T-helper 2 cell treated with Interferon-gamma antibody and Interleukin-4, amounts not matched to agents 5 μg/mL and 100 μg/mL, for 36 hours (primary cell): ENCODE measurements at regions not wholly inside any gene's neighbourhood (a gene's known extent, or its start where the extent isn't known, plus 50 kb on each side); places are given as distances from the start of the nearest gene placed in this dataset.
"Not testable (repeated sequence)": the region's sequence is repeated elsewhere in the genome, so short reads cannot be mapped to it uniquely, and the experiment has no call there.

Source experiments
- DNase-seq: peaks from one replicate; pipeline ENCODE4 v3.0.0; 2021; ENCODE audit warnings: low spot score
- H3K27ac Mint-ChIP-seq: one replicate; pipeline ENCODE4 v1.8.0; 2021; ENCODE audit warnings: mild to moderate bottlenecking, mixed read lengths
- H3K27me3 Mint-ChIP-seq: one replicate; pipeline ENCODE4 v1.8.0; 2021; ENCODE audit warnings: low read depth, mixed read lengths
- H3K36me3 Mint-ChIP-seq: one replicate; pipeline ENCODE4 v1.8.0; 2021; ENCODE audit warnings: low read depth, mixed read lengths
- H3K4me1 Mint-ChIP-seq: one replicate; pipeline ENCODE4 v1.8.0; 2021; ENCODE audit warnings: low read depth, mixed read lengths
- H3K4me3 Mint-ChIP-seq: one replicate; pipeline ENCODE4 v1.8.0; 2022; ENCODE audit warnings: mild to moderate bottlenecking, moderate library complexity, mixed read lengths
- H3K9me3 Mint-ChIP-seq: one replicate; pipeline ENCODE4 v1.8.0; 2021; ENCODE audit warnings: mixed read lengths

DNA sequence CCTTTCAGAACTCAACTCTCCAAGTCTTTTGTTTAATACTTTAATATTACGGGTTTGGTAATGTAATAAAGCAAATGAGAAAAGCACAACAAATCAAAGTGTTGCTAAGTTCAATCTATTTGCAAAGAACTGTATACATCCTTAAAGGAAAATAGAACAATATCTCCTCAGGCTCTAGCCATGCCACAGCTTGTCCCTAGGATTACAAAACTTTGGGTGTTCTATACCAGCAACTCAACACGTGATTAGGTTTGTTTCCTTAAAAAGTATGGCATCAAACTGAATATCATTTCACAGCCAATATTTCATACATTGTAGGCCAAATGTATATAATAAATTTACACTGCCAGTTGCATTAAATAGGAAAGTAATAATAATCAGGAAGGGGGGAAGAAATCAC is 418.6 kb upstream of the MDFIC2 start:
- Mint-ChIP-seq H3K27me3 (peaks cover 9% of the 10 kb centered on the region), H3K9me3 (no peaks in the 10 kb centered on the region), H3K4me3 (no peak overlapping the region), H3K27ac (no peak overlapping the region), H3K36me3 (no peaks in the 10 kb centered on the region), H3K4me1 (no peaks in the 10 kb centered on the region)
- DNase-seq: no peak

DNA sequence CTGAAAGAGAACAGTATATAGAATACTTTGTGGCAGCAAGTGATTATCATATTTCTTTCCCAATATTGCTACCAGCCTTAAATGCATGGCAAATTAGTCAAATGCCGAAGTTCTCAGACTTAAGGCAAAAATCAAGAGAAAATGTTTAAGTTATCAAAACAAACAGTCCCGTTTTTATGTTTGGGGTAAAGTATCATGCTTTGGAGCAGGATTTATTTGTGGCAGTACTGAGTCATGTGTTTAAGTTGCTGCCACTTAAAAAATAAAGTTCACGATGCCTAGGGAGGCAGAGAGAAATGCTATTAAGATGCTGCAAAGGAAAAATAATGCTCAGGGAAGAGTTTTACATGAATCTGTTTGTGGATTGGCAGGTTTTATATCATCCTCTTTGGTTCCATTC is 417.4 kb upstream of the MDFIC2 start:
- peaks cover 11% of the 10 kb centered on the region for H3K27me3 Mint-ChIP-seq
- no peak for DNase-seq
- H3K4me3 Mint-ChIP-seq: no peak overlapping the region
- H3K27ac Mint-ChIP-seq: no peak overlapping the region
- no peaks in the 10 kb centered on the region for H3K9me3 Mint-ChIP-seq
- no peaks in the 10 kb centered on the region for H3K36me3 Mint-ChIP-seq
- no peaks in the 10 kb centered on the region for H3K4me1 Mint-ChIP-seq

DNA sequence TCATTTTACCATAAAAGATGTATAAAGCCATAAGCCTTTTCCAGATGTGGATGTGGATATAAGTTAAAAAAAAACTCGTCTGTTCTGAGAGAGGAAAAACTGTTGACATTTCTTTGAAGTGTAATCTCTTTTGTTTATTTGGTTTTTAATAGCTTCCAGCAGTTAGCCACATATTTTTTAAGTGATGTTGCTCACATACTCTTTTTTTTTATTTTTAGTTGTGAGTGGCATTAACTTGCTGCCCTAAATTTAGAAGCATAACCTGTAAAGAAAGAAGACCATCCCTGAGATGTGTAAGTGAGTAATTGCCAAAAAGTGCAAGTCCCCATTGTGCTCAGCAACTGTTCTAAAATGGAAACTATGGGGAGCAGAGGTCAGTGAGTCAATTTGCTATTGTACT is 415.9 kb upstream of the MDFIC2 start:
- Mint-ChIP-seq H3K4me1 (no peaks in the 10 kb centered on the region), H3K4me3 (no peak overlapping the region), H3K9me3 (no peaks in the 10 kb centered on the region), H3K27ac (no peak overlapping the region), H3K27me3 (peaks cover 11% of the 10 kb centered on the region), H3K36me3 (no peaks in the 10 kb centered on the region)
- DNase-seq: no peak

DNA sequence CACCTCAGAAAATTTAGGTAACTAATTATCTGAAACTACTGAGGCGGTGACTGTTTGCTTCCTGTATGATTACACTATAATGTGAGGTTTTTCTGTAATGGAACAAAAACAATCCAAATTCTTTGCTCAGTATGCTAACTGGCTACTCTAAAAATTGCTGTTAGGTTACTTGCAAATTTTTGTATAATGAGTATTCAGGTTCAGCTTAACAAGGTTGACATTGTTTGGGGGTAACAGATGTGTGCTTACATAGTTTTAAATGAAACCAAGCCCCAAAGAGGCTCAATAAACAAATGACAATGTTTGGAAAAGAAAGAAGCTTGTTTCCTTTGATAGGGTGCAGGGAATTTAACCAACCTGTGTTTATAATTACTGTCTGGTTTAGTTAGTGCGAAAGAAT is 414.5 kb upstream of the MDFIC2 start:
- no peaks in the 10 kb centered on the region for H3K9me3 Mint-ChIP-seq
- H3K27ac Mint-ChIP-seq: no peak overlapping the region
- no peak overlapping the region for H3K4me3 Mint-ChIP-seq
- DNase-seq: no peak
- no peaks in the 10 kb centered on the region for H3K4me1 Mint-ChIP-seq
- peaks cover 6% of the 10 kb centered on the region for H3K27me3 Mint-ChIP-seq
- no peaks in the 10 kb centered on the region for H3K36me3 Mint-ChIP-seq

DNA sequence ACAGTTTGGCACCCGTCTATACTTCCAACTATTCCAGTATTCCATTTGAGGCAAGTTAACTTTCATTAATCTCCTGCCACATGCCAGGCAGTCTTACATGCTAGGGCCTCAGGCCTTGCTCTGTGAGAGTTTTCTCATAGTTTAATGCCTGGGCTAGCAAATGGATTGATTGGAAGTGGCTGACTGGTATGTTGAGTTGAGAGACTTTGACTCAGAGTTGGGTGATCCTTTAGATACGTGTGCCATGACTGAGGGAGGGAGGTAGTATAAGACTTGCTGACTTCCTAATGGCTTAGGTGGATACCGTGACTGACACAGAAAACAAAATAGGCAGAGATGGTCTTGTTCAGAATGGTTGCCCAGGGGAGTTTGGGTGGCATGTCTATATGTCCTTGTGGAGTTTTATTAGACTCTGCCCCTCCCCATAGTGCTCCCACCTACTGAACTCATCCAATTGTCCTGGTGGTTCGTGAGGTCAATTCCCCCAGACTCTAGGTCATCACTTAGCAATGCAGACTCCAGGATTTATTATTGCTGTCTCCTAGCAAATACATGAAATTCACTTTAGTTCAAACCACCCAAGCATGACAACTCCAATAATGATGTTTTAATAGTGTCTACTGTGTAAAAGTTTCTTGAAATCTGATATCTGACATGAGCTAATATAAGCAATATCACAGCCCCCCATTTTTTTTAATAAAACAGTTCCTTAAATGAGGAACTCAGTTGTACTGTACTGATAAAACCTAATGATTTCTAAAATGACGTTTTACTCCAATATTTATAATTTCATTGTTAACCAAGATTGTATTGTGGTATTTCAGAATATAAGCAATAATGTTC is 413.9 kb upstream of the MDFIC2 start:
- Mint-ChIP-seq H3K4me1 (no peaks in the 10 kb centered on the region), H3K27ac (no peak overlapping the region), H3K4me3 (no peak overlapping the region), H3K9me3 (no peaks in the 10 kb centered on the region), H3K27me3 (peaks cover 6% of the 10 kb centered on the region), H3K36me3 (no peaks in the 10 kb centered on the region)
- DNase-seq: no peak

DNA sequence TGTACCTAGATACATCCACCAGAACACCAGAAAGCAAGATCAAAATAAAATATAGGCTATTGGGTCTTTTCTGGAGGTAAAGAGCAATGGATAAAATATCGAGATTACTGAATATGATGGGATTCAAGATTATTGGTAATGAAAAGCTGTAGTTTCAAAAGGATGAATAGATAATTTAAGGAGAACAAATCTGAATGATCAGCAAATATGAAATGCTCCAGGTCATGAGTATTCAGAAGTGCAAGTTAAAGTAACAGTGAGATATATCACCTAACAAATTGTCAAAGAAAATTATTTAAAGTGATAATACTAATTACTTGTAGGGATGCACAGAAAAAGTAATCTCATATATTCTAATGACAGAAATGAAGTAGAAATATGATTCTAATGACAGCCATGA is 409.6 kb upstream of the MDFIC2 start:
- Mint-ChIP-seq H3K9me3 (no peaks in the 10 kb centered on the region), H3K4me1 (no peaks in the 10 kb centered on the region), H3K36me3 (no peaks in the 10 kb centered on the region), H3K4me3 (no peak overlapping the region), H3K27me3 (peaks cover 13% of the 10 kb centered on the region), H3K27ac (no peak overlapping the region)
- no peak for DNase-seq

DNA sequence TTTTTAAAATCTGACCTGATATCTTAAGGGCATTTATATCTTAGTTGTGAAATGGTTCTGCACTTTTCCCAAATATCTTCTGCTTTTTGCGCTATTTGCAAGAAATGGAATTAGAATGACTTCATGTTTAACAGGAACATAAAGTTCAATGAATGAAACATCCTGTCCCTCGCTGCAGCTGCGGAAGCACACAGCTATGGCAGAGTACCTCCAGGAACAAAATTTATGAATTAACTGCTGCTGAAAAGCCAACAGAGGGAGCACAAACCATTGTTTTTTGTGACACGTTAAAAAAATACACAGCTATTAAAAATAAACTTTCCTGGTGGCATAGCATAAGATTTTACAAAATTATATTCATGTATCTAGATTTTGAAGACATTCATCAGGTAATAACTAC is 404.4 kb upstream of the MDFIC2 start:
- Mint-ChIP-seq H3K36me3 (no peaks in the 10 kb centered on the region), H3K27me3 (peaks cover 13% of the 10 kb centered on the region), H3K9me3 (peaks cover 15% of the 10 kb centered on the region), H3K27ac (no peak overlapping the region), H3K4me1 (no peaks in the 10 kb centered on the region), H3K4me3 (no peak overlapping the region)
- DNase-seq: no peak

DNA sequence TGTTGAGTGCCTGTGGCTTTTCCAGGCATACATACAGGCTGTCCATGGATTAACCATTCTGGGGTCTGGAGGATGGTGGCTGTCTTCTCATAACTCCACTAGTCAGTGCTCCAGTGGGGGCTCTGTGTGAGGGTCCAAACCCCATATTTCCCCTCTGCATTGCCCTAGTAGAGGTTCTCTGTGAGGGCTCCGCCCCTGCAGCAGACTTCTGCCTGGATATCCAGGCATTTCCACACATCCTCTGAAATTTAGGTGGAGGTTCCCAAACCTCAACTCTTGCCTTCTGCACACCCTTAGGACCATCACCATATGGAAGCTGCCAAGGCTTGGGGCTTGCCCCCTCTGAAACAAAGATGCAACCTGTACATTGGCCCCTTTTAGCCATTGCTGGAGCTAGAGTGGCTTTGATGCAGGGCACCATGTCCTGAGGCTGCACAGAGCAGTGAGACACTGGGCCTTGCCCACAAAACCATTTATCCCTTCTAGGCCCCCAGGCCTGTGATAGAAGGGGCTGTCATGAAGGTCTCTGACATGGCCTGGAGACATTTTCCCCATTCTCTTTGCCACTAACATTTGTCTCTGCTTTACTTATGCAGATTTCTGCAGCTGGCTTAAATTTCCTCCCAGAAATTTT is 400.1 kb upstream of the MDFIC2 start:
- Mint-ChIP-seq H3K27me3 (peaks cover 2% of the 10 kb centered on the region), H3K36me3 (no peaks in the 10 kb centered on the region), H3K9me3 (peaks cover 21% of the 10 kb centered on the region), H3K4me3 (no peak overlapping the region), H3K4me1 (no peaks in the 10 kb centered on the region), H3K27ac (no peak overlapping the region)
- DNase-seq: no peak

DNA sequence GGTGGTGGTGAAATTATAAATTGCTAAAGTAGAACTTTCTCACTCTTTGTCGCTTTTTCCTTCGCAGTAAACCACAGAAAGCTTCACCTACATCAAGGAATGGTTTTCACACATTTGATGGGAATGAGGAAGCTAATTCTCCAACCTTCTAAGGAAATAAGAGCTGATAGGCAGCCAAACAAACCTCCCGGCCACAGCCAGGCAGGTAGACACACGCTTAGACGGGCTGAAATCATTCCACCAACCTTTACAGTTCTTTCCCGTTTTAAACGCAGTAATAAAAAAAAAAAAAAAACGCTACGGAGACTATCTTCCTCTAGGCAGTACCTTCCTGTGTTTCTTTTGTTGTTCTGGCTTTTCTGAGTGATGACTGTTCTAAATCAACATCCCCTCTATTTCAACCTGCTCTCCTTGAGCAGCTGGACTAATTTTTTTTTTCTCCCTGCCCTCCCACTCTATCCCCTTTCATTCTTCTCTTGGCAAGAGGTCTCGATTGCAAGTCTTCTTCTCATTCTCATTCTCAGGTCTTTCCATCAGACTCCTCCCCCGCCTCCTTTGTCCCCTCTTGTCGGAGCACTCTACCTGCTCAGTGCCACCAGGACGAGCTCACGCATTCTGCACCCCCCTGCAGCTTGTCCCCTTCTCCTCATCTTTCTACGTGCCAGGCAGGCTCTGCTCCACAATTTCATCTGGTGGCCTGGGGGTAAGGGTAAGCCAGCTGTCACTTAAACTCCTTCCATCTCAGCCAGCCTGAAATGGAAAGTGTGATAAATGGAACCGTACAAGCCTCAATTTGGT is 391.1 kb upstream of the MDFIC2 start:
- H3K36me3 Mint-ChIP-seq: no peaks in the 10 kb centered on the region
- H3K27ac Mint-ChIP-seq: no peak overlapping the region
- H3K9me3 Mint-ChIP-seq: no peaks in the 10 kb centered on the region
- DNase-seq: no peak
- H3K27me3 Mint-ChIP-seq: peaks cover 4% of the 10 kb centered on the region
- H3K4me3 Mint-ChIP-seq: no peak overlapping the region
- H3K4me1 Mint-ChIP-seq: peaks cover 3% of the 10 kb centered on the region

DNA sequence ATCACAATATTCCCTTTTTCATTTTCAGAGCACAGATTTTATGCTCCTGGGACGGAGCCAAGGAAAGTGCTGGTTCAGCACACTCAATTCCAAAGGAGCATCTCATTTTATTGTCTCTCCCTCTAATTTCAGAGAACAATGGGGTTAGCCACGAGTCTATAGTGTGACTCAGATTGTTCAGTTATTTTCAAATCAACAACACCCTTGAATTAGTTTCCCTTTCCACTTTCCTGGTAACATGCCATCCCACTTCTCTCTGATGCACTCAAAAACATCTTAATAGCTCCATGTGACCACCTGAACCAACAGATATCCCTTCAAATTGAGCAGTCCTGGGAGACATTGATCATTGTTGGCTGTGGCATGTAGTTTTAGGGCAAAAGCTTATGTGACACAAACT is 389.7 kb upstream of the MDFIC2 start:
- Mint-ChIP-seq H3K27ac (no peak overlapping the region), H3K36me3 (no peaks in the 10 kb centered on the region), H3K4me3 (no peak overlapping the region), H3K4me1 (peaks cover 3% of the 10 kb centered on the region), H3K9me3 (no peaks in the 10 kb centered on the region), H3K27me3 (peaks cover 9% of the 10 kb centered on the region)
- DNase-seq: no peak

DNA sequence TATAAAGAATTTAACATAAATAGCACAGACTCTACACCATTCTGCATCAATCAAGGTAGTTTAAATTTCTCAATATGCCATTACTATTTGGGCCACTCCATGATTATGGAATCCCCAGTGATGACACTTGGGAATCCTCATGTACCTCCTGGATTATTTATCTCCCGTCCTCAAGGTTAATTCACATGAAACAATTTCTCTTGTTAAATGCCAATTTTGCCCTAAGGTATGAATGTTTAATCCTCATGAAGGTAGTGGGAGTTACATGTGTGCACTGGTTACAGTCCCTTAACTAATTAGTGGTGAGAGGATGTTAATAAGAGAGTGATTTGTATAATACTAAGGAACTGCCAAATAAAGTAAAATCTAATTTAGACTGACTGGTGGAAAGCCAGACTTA is 372.3 kb upstream of the MDFIC2 start:
- Mint-ChIP-seq H3K4me1 (no peaks in the 10 kb centered on the region), H3K27ac (no peak overlapping the region), H3K36me3 (no peaks in the 10 kb centered on the region), H3K27me3 (no peaks in the 10 kb centered on the region), H3K4me3 (no peak overlapping the region), H3K9me3 (no peaks in the 10 kb centered on the region)
- DNase-seq: no peak

DNA sequence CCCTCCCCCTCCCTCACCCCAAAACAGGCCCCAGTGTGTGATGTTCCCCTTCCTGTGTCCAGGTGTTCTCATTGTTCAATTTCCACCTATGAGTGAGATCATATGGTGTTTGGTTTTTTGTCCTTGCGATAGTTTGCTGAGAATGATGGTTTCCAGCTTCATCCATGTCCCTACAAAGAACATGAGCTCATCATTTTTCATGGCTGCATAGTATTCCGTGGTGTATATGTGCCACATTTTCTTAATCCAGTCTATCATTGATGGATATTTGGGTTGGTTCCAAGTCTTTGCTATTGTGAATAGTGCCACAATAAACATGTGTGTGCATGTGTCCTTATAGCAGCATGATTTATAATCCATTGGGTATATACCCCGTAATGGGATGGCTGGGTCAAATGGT is 363.4 kb upstream of the MDFIC2 start:
- DNase-seq, H3K36me3 Mint-ChIP-seq, H3K4me3 Mint-ChIP-seq, H3K9me3 Mint-ChIP-seq, H3K27ac Mint-ChIP-seq, H3K27me3 Mint-ChIP-seq, H3K4me1 Mint-ChIP-seq: not testable (repeated sequence)

DNA sequence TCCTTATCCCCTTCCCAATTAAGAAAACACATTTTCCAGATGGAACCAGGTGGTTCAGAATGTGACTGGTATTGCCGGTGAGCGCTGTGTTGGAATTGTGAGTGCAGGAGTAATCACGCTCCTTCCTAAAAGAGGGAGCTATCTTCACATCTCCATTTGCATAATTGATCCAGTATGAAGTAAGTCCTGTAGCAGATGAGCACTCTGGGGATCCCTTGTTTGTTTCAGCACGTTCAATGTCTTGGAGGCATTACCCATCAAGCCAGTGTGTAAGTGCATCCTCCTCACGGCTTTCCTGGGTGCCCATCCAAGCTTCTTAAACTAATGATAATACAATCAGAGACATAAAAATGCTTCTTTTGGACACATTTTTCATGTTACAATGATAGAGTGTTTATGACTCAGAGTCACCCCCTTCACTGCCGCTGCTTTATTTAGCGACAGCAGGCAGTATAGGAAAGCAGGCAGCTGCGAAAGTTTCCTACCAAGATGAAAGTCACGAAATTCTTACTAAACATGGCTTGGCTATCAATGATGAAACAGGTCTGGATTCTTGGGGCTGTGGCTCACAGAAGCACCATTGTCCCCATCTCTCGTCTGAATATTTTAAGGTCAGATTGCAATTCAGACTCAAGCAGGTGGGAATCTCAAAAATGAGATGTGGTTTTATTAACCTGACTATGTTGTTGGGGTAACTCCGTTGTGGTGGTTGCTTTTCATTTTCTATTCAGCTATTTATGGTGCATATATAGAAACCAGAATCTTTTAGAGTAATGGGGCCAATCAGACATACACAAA is 346.3 kb upstream of the MDFIC2 start:
- no peaks in the 10 kb centered on the region for H3K36me3 Mint-ChIP-seq
- no peak overlapping the region for H3K4me3 Mint-ChIP-seq
- no peaks in the 10 kb centered on the region for H3K9me3 Mint-ChIP-seq
- no peak overlapping the region for H3K27ac Mint-ChIP-seq
- no peaks in the 10 kb centered on the region for H3K4me1 Mint-ChIP-seq
- DNase-seq: no peak
- no peaks in the 10 kb centered on the region for H3K27me3 Mint-ChIP-seq

DNA sequence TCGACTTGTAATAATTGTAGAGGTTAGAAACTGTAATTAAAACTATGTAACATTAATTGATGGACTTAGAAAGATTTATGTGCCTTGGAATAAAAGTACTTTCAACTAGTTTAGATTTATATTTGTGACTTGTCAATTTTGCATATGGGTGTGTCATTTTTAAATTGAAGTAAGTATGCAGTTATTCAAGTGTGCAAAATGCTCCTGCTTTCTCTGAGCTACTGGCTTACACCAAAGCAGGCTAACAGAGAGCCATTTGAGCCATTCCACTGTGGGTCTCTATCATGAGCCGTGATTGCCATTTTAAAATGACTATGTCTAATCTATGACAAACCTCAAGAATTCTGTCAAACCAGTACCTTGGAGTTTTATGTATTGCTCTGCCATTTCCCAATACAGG is 345.0 kb upstream of the MDFIC2 start:
- no peak overlapping the region for H3K27ac Mint-ChIP-seq
- no peaks in the 10 kb centered on the region for H3K9me3 Mint-ChIP-seq
- H3K4me3 Mint-ChIP-seq: no peak overlapping the region
- H3K4me1 Mint-ChIP-seq: no peaks in the 10 kb centered on the region
- H3K27me3 Mint-ChIP-seq: no peaks in the 10 kb centered on the region
- H3K36me3 Mint-ChIP-seq: no peaks in the 10 kb centered on the region
- DNase-seq: no peak
